HG02678 (cell line): ENCODE measurements at regions not wholly inside any gene's neighbourhood (a gene's known extent, or its start where the extent isn't known, plus 50 kb on each side); places are given as distances from the start of the nearest gene placed in this dataset.
"Not testable (repeated sequence)": the region's sequence is repeated elsewhere in the genome, so short reads cannot be mapped to it uniquely, and the experiment has no call there.

Source experiments
- ATAC-seq: cut with Tn5 transposase; IDR thresholded peaks from one replicate; pipeline ENCODE4 v1.9.1; 2021; ENCODE audit warnings: mild to moderate bottlenecking, moderate library complexity; ENCODE audit not compliant: unreplicated experiment

DNA sequence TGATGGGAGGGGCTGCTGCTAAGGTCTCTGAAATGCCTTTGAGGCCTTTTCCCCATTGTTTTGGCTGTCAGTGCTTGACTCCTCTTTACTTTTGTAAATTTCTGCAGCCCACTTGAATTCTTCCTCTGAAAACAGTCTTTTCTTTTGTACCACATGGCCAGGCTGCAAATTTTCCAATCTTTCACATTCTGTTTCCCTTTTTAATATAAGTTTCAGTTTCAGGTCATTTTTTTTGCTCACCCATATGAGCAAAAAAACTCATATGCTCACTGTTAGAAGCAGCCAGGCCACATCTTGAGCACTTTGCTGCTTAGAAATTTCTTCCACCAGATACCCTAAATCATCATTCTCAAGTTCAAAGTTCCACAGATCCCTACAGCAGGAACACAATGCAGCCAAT lies 234.6 kb upstream of the ADRA1B start:
- ATAC-seq, result no peak

DNA sequence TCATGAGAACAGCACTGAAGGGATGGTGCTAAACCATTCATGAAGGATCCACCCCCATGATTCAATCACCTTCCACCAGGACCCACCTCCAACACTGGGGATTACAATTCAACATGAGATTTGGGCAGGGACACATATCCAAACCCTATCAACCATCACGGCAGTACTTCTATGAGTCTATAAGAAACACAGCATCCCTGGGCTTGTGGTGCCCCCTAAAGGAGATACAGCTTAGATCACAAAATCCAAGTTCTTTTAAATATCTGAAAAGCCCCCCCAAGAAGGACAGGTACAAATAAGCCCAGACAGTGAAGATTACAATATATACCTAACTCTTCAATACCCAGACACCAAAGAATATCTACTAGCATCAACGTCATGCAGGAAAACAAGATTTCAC lies 233.7 kb upstream of the ADRA1B start:
- ATAC-seq, result no peak

DNA sequence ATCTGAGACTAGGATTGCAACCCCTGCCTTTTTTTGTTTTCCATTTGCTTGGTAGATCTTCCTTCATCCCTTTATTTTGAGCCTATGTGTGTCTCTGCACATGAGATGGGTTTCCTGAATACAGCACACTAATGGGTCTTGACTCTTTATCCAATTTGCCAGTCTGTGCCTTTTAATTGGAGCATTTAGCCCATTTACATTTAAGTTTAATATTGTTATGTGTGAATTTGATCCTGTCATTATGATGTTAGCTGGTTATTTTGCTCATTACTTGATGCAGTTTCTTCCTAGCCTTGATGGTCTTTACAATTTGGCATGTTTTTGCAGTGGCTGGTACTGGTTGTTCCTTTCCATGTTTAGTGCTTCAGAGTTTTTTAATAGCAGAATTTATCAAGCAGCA lies 228.4 kb upstream of the ADRA1B start:
- not testable (repeated sequence) for ATAC-seq

GRCh38 chr5:159695741-159696294 lies 220.5 kb upstream of the ADRA1B start:
- ATAC-seq, result no peak

GRCh38 chr5:159697530-159697929 lies 218.8 kb upstream of the ADRA1B start:
- ATAC-seq, result no peak

GRCh38 chr5:159698322-159698721 lies 218.0 kb upstream of the ADRA1B start:
- ATAC-seq, result no peak

- ATAC-seq, result no peak
Measured at GRCh38 chr5:159700016-159700415, 216.3 kb upstream of the ADRA1B start.

- no peak for ATAC-seq
Measured at GRCh38 chr5:159702301-159702700, 214.0 kb upstream of the ADRA1B start.

DNA sequence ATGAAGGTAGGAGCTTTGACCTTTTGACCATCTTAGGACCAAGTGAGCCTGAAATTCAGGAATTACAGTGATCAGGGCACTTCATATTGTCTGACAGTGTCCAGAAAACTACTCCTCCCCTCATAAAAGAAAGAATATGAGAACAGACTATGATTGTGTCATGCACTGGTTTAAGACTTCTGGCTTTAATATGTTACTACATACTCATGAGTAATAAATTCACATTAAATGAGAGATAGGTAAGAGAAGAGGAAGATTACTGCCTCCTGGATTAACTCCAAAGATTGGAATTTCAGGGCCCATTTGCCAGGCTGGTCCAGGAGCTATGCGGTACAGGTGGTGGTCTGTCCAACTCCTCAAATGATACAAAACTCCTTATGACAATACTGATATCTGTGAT lies 213.5 kb upstream of the ADRA1B start:
- no peak for ATAC-seq

DNA sequence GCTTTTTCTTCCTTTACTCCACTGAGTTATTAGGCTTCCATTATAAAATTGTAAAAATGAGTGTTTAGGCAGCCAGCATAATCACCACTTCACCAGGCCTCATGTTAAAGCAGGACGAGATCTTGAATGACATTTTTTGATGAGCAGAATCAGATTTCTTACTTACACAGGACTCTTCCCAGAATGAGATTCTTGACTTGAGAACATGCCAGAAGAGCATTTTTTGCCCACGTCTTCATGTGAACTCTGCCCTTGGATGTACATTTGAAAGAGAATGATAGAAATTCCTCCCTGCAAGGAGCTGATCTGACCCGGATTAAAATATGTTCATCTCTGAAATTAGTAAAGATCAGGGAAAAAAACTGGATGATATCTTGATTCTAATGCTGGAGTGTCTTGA lies 212.1 kb upstream of the ADRA1B start:
- ATAC-seq, result no peak

DNA sequence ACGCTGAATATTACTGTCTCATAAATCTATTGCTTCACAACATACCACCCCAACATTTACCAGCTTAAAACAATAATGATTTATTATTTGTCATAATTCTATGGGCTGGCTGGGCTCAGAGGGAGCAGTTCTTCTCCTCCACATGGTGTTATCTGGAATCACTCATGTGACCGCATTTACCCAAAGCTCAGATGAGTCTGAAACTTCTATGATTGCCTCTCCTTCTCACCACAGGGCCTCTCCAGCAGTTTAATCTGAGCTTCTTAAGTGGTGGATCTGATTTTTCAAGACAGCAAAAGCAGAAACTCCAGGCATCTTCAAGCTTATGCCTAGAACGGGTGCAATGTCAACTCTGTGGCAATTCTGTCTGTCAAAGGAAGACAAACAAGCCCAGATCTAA lies 210.3 kb upstream of the ADRA1B start:
- ATAC-seq, result no peak

DNA sequence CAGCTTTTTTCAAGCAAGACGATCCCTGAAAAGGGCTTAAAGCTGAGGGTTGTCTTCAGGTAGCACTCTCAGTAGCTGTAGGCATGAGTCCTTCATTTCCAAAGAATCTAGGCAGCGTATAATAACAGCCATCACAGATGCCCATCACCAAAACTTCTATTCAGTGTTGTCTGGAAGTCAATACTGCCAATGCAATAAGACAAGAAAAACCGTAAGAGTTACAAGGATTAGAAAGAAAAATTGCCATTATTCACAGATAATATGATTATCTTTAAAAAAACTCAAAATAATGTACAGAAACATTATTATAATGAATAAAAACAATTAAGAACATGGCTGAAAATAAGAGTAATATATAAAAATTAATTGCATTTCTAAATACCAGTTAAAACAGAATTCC lies 208.2 kb upstream of the ADRA1B start:
- ATAC-seq, result no peak

- no peak for ATAC-seq
Measured at GRCh38 chr5:159712672-159713071, 203.6 kb upstream of the ADRA1B start.

DNA sequence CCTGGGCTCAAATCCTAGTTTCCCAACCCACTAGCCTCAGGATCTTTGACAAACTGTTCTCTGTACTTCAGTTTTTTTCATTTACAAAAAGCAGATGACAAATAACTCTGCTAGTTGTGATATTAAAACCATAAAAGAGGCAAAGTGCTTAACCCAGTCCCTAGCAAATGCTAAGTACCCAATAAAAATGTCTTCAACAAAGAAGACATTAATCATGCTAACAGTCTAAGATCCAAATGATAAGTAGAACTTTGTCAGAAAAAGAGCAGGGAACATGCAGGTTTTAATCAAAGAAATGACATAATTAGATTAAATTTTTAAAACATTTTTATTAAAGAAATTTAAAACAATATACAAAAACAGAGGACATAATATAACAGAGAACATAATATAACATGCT lies 203.0 kb upstream of the ADRA1B start:
- no peak for ATAC-seq

DNA sequence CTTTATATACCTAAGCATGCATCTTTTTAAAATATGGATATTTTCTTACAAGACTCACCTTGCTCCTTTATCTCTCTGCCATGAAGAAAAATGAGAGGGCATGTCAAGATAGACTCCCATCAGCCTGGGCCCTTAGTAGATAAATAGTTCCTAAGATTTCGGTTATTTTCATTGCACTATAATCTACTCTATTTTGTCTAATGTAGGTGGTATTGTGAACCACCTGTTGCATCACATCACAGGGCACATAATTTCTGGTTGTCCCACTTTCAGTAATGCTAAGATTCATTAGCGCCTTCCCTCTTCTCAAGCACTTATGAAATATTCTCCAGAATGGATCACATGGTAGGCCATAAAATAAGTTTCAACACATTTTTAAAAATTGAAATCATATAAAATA lies 202.5 kb upstream of the ADRA1B start:
- ATAC-seq, result no peak

DNA sequence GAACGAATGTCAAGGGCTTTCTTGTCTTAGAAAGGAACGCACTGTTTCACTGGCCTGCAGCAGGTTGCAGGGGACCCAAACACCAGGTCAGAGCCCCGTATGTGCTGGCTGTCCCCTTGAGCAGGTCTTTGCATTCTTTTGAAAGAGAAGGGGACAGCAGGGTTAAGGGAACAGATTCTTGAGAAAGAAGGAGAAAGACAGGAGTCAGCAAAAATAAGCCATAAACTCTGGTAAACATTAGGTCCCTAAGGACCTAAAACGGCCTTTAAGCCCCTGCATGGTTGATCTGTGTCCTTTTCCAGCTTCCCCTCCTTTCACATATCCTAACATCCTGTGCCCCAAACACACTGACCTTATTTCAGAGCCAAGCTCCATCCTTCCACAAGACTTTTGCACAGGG lies 190.8 kb upstream of the ADRA1B start:
- ATAC-seq, result no peak

DNA sequence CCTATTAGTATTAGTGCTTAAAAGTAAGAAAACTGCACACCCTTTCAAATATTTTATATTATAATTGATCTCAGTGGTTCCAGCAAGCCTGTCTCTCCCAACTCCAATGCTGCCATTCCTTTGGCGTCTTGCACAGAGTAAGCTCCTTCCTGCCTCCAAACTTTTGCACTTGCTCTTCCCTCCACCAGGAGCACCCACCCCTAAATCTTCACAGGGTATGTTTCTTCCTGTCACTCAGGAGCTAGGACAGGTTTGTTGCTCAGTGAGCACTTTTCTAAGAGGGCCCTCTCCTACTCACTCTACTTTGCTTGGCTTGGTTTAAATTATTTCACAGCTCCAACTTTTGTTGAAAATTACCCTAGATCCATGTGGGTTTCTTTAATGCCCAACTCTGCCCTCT lies 189.1 kb upstream of the ADRA1B start:
- ATAC-seq, result no peak

- no peak for ATAC-seq
Measured at GRCh38 chr5:159730285-159730684, 186.0 kb upstream of the ADRA1B start.

DNA sequence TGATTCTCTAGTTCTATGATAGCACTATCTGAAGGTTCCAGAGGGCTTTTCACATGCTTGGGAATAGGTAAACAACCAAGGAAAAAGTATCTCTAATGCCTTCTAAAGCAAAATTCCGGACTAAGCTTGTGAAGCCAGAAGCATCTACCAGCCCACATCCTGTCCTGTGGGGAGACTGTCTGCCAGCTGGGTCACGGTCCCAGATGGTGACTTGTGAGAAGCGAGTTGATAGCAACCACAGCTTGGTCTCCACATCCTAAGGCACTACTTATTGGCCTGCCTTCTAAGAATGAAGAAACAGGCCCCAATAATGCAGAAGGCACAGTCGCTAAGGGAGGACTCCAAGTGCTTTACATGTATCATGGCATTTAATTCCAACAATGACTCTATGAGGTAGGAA lies 184.1 kb upstream of the ADRA1B start:
- ATAC-seq, result peak; percentile 55

GRCh38 chr5:159734366-159734765 lies 181.9 kb upstream of the ADRA1B start:
- ATAC-seq, result no peak

DNA sequence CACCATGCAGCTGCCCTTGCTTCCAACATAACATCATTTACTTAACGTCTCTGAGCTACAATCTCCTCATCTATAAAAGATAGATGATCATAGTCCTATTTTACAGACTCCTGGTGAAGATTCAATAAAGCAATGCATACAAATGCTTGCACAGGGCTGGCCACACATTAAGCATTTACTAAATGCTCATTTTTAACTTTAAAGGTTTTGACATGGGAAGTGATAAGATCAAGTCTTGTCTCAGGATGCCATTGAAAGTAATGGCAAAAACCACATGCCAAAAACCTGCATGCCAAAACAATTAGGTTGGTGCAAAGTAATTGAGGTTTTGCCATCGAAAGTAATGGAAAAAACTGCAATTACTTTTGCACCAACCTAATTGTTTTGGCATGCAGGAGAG lies 181.2 kb upstream of the ADRA1B start:
- ATAC-seq, result no peak

DNA sequence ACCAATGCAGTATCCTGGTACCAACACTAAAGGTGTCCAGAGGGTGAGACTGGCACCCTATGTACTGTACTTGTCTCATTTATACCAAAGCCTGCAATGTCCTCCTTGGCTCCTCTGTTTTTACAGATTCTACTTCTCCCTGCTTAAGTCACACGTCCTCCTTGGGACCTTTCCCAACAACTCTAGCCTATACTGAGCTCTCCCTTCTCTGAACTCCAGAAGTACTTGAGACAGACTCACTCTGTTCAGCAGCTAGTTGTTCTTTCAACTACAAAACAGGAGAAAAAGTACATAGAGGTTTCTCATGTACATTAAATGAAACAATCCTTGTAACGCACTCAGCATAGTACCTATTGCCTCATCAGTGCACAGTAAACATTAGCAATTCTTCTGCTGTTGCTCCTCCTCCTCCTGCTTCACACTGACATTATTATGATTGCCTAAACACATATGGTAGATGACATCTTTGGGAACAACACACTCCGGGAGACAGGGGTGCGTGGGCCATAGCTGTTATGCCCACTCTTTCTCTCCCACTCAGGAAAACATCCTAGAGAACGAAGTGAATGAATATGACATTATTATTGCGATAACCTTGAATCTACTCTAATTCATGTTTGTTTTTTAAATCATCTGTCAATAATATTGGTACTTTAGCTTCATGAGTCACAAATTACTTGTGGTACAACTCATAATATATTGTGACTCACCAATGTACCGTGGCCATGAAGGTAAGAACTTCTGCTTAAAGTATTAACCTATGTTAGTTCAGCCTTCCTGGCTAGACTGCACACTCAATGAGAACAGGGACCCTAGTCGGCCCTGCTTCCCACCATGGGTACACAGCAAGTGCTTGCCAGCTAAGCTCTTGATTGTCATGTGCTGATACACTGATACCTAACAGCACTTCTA lies 180.3 kb upstream of the ADRA1B start:
- no peak for ATAC-seq

GRCh38 chr5:159736844-159737243 lies 179.4 kb upstream of the ADRA1B start:
- no peak for ATAC-seq
